Activated naive CD8-positive, alpha-beta T cell treated with anti-CD3 and anti-CD28 coated beads, Interleukin-2, amount 50 U/mL, for 24 hours (primary cell): ENCODE measurements at regions not wholly inside any gene's neighbourhood (a gene's known extent, or its start where the extent isn't known, plus 50 kb on each side); places are given as distances from the start of the nearest gene placed in this dataset.

Experiments
- ATAC-seq: fragments of 150-1000 bp; cut with Tn5 transposase; one replicate; pipeline ENCODE4 v1.10.0; 2021
- DNase-seq: peaks from one replicate; pipeline ENCODE4 v3.0.0; 2021
- H3K27ac Mint-ChIP-seq: one replicate; pipeline ENCODE4 v1.8.0; 2021; ENCODE audit warnings: mild to moderate bottlenecking, mixed read lengths
- H3K27me3 Mint-ChIP-seq: one replicate; pipeline ENCODE4 v1.8.0; 2021; ENCODE audit warnings: mixed read lengths
- H3K36me3 Mint-ChIP-seq: one replicate; pipeline ENCODE4 v1.8.0; 2021; ENCODE audit warnings: low read depth, mixed read lengths
- H3K4me1 Mint-ChIP-seq: one replicate; pipeline ENCODE4 v1.8.0; 2021; ENCODE audit warnings: mixed read lengths
- H3K4me3 Mint-ChIP-seq: one replicate; pipeline ENCODE4 v1.8.0; 2021; ENCODE audit warnings: mild to moderate bottlenecking, moderate library complexity, mixed read lengths
- H3K9me3 Mint-ChIP-seq: one replicate; pipeline ENCODE4 v1.8.0; 2021; ENCODE audit warnings: mixed read lengths

- Mint-ChIP-seq H3K27ac (no peak overlapping the region), H3K27me3 (no peaks in the 10 kb centered on the region), H3K4me1 (peaks cover 15% of the 10 kb centered on the region), H3K36me3 (no peaks in the 10 kb centered on the region), H3K9me3 (peaks cover 5% of the 10 kb centered on the region), H3K4me3 (no peak overlapping the region)
- no peak for DNase-seq
- no peak for ATAC-seq
These were observed 584.4 kb upstream of the ACO1 start for GRCh38 chr9:31799953-31800609.

- Mint-ChIP-seq H3K27me3 (peaks cover 16% of the 10 kb centered on the region), H3K36me3 (no peaks in the 10 kb centered on the region), H3K4me1 (no peaks in the 10 kb centered on the region), H3K9me3 (no peaks in the 10 kb centered on the region), H3K4me3 (no peak overlapping the region), H3K27ac (no peak overlapping the region)
- DNase-seq (no peak), ATAC-seq (no peak)
These were observed 576.7 kb upstream of the ACO1 start for GRCh38 chr9:31807574-31808256.

- H3K27ac Mint-ChIP-seq, result no peak overlapping the region
- peaks cover 16% of the 10 kb centered on the region for H3K27me3 Mint-ChIP-seq
- H3K9me3 Mint-ChIP-seq, result no peaks in the 10 kb centered on the region
- DNase-seq, result no peak
- no peaks in the 10 kb centered on the region for H3K36me3 Mint-ChIP-seq
- H3K4me1 Mint-ChIP-seq, result no peaks in the 10 kb centered on the region
- no peak for ATAC-seq
- no peak overlapping the region for H3K4me3 Mint-ChIP-seq
These were observed 575.7 kb upstream of the ACO1 start for GRCh38 chr9:31808766-31809165.

GRCh38 chr9:31820426-31820825 is 564.0 kb upstream of the ACO1 start:
- no peak overlapping the region for H3K27ac Mint-ChIP-seq
- no peak for DNase-seq

DNA sequence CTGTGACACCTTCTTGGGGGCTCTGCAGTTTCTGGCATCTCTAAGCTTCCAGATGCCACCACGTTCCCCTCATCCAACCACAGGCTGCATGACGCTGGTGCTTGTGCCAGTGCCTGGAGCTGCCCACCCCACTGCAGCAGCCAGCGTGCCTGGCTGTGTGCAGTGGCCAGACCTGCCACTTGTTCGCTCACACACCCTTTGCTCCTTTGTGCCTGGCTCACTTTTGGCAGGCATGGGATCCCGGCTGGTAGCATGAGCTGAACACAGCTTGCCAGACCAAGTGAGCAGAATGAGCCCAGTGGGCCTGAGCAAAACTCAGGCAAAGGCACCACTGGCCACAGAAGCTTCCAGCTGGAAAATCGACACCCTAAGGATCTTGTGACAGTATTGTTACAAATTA is 562.9 kb upstream of the ACO1 start:
- H3K36me3 Mint-ChIP-seq, result no peaks in the 10 kb centered on the region
- ATAC-seq (no peak), DNase-seq (no peak)
- H3K9me3 Mint-ChIP-seq, result no peaks in the 10 kb centered on the region
- no peaks in the 10 kb centered on the region for H3K4me1 Mint-ChIP-seq
- peaks cover 2% of the 10 kb centered on the region for H3K27me3 Mint-ChIP-seq
- H3K27ac Mint-ChIP-seq, result no peak overlapping the region
- H3K4me3 Mint-ChIP-seq, result no peak overlapping the region

More at GRCh38 chr9:31820426-31820825, 564.0 kb upstream of the ACO1 start:
- no peaks in the 10 kb centered on the region for H3K4me1 Mint-ChIP-seq
- ATAC-seq, result no peak
- H3K9me3 Mint-ChIP-seq, result no peaks in the 10 kb centered on the region
- peaks cover 2% of the 10 kb centered on the region for H3K27me3 Mint-ChIP-seq
- no peaks in the 10 kb centered on the region for H3K36me3 Mint-ChIP-seq
- no peak overlapping the region for H3K4me3 Mint-ChIP-seq

DNA sequence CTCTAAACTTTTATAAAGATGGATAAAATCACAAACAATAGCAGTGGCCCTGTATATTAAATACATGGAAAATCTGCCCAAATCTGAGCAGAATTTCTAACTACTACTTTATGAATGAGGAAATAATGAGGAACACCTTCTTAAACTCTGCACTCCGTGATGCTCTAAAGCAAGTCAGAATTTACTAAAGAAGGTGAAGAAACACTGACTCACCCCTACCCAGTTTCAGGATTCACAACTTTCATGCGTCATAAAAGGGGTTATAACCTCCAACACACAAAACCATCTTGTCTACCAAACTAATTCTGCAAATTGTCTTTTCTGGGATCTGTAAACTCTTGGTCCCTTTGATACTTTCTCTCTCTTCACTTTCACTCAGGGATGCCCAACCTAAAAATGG is 561.1 kb upstream of the ACO1 start:
- H3K27me3 Mint-ChIP-seq, result peaks cover 2% of the 10 kb centered on the region
- H3K9me3 Mint-ChIP-seq, result no peaks in the 10 kb centered on the region
- H3K36me3 Mint-ChIP-seq, result no peaks in the 10 kb centered on the region
- ATAC-seq (no peak), DNase-seq (no peak)
- no peak overlapping the region for H3K4me3 Mint-ChIP-seq
- H3K4me1 Mint-ChIP-seq, result no peaks in the 10 kb centered on the region
- no peak overlapping the region for H3K27ac Mint-ChIP-seq

GRCh38 chr9:31824860-31825259 is 559.6 kb upstream of the ACO1 start:
- Mint-ChIP-seq H3K27me3 (peaks cover 2% of the 10 kb centered on the region), H3K4me3 (no peak overlapping the region), H3K36me3 (no peaks in the 10 kb centered on the region), H3K4me1 (no peaks in the 10 kb centered on the region), H3K9me3 (no peaks in the 10 kb centered on the region), H3K27ac (no peak overlapping the region)
- DNase-seq (no peak), ATAC-seq (no peak)

- Mint-ChIP-seq H3K27me3 (no peaks in the 10 kb centered on the region), H3K9me3 (no peaks in the 10 kb centered on the region), H3K4me3 (no peak overlapping the region), H3K36me3 (no peaks in the 10 kb centered on the region), H3K27ac (no peak overlapping the region), H3K4me1 (no peaks in the 10 kb centered on the region)
- DNase-seq, result no peak
- ATAC-seq, result no peak
These were observed 547.2 kb upstream of the ACO1 start for GRCh38 chr9:31837211-31837610.

- Mint-ChIP-seq H3K36me3 (no peaks in the 10 kb centered on the region), H3K27me3 (no peaks in the 10 kb centered on the region), H3K9me3 (no peaks in the 10 kb centered on the region), H3K4me3 (no peak overlapping the region), H3K27ac (no peak overlapping the region), H3K4me1 (no peaks in the 10 kb centered on the region)
- ATAC-seq (no peak), DNase-seq (no peak)
These were observed 545.2 kb upstream of the ACO1 start for GRCh38 chr9:31839273-31839672.

DNA sequence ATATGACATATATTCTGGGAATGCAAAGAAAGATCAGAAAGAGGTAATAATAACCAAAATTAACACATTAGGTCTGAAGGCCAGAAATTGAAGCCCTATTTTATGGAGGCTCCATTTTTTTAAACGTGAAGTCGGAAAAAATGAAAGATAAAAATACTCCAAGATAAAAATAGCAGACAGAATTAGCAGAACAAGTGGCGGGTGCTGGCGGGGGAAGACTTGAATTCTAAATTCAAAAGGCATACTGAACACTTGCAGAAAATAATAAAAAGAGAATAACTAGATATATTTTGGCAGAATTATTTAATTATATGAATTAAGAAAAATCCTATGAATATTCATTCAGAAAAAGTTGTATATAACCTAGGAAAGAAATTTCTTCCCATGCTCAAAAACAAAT is 543.7 kb upstream of the ACO1 start:
- Mint-ChIP-seq H3K36me3 (no peaks in the 10 kb centered on the region), H3K27ac (no peak overlapping the region), H3K27me3 (no peaks in the 10 kb centered on the region), H3K4me3 (no peak overlapping the region), H3K9me3 (no peaks in the 10 kb centered on the region), H3K4me1 (no peaks in the 10 kb centered on the region)
- DNase-seq (no peak), ATAC-seq (no peak)

- no peak for ATAC-seq
- Mint-ChIP-seq H3K9me3 (no peaks in the 10 kb centered on the region), H3K27me3 (no peaks in the 10 kb centered on the region), H3K27ac (no peak overlapping the region), H3K4me1 (no peaks in the 10 kb centered on the region), H3K4me3 (no peak overlapping the region), H3K36me3 (no peaks in the 10 kb centered on the region)
- no peak for DNase-seq
These were observed 536.5 kb upstream of the ACO1 start for GRCh38 chr9:31847963-31848362.

GRCh38 chr9:31848505-31849285 is 535.7 kb upstream of the ACO1 start:
- ATAC-seq, result no peak
- Mint-ChIP-seq H3K27me3 (no peaks in the 10 kb centered on the region), H3K4me3 (no peak overlapping the region), H3K27ac (no peak overlapping the region), H3K4me1 (no peaks in the 10 kb centered on the region), H3K36me3 (no peaks in the 10 kb centered on the region), H3K9me3 (no peaks in the 10 kb centered on the region)
- no peak for DNase-seq

DNA sequence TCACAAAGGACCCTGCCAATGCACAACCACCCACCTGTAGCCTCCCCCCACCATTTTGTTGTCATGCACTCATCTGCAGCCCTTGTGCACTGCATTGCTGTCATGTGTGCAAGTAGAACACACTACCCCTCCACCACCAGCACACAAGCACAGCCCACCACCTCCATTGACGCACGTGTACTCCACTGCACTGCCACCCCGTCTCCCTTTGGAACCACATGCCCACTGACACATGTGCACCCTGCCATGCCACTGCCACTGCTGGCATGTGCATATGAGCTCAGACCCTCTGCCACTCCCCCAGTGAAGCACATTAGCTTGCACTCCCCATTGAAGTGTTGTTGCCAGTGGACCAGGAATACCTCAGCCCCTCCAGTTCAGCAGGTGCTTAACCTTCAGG is 530.3 kb upstream of the ACO1 start:
- Mint-ChIP-seq H3K27me3 (peaks cover 2% of the 10 kb centered on the region), H3K4me1 (no peaks in the 10 kb centered on the region), H3K9me3 (peaks cover 6% of the 10 kb centered on the region), H3K4me3 (no peak overlapping the region), H3K27ac (no peak overlapping the region), H3K36me3 (no peaks in the 10 kb centered on the region)
- no peak for DNase-seq
- ATAC-seq, result no peak

DNA sequence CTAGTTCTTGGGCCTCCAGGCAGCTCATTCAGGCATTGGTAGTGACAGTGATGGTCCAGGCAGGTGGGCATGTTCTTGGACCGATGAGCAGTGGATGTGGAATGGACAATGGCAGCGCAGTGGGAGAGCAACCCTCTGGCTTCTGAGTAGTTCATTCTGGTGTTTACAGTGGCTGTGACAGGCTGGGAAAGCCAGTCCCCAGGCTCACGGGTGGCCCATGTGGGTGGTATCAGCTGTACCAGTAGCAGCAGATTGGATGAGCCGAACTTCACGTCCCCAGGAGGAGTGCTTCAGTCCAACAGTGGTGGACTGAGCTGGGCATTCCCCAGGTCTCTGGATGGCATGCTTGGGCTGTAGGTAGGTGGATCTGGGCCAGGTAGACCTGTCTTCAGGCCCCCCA is 515.6 kb upstream of the ACO1 start:
- Mint-ChIP-seq H3K4me3 (no peak overlapping the region), H3K36me3 (no peaks in the 10 kb centered on the region), H3K27me3 (peaks cover 4% of the 10 kb centered on the region), H3K9me3 (peaks cover 19% of the 10 kb centered on the region), H3K27ac (no peak overlapping the region), H3K4me1 (no peaks in the 10 kb centered on the region)
- ATAC-seq, result no peak
- no peak for DNase-seq

- no peaks in the 10 kb centered on the region for H3K4me1 Mint-ChIP-seq
- no peak for ATAC-seq
These were observed 514.2 kb upstream of the ACO1 start for GRCh38 chr9:31870276-31870675.

More at GRCh38 chr9:31870276-31870675, 514.2 kb upstream of the ACO1 start:
- Mint-ChIP-seq H3K36me3 (no peaks in the 10 kb centered on the region), H3K27ac (no peak overlapping the region), H3K4me3 (no peak overlapping the region), H3K9me3 (peaks cover 19% of the 10 kb centered on the region), H3K27me3 (peaks cover 4% of the 10 kb centered on the region)
- DNase-seq, result no peak
